OCI-LY7 (cell line): ENCODE measurements at regions not wholly inside any gene's neighbourhood (a gene's known extent, or its start where the extent isn't known, plus 50 kb on each side); places are given as distances from the start of the nearest gene placed in this dataset.

ENCODE experiments used
- CTCF ChIP-seq: fragments of 200-600 bp; sonication (generic); conservative IDR thresholded peaks from 2 replicates; pipeline ENCODE4 v1.5.1; 2014; ENCODE audit warnings: mild to moderate bottlenecking, antibody characterized with exemption, low read length, moderate library complexity, mixed read lengths
- EZH2phosphoT487 ChIP-seq: fragments of 200-600 bp; sonication (generic); IDR thresholded peaks from 2 replicates; pipeline ENCODE4 v1.6.1; 2018; ENCODE audit warnings: low read depth, borderline replicate concordance, mild to moderate bottlenecking, mixed run types, antibody characterized with exemption, low read length, moderate library complexity, mixed read lengths

- TF ChIP-seq CTCF (no peak), EZH2phosphoT487 (no peak)
Measured at GRCh38 chr7:120033114-120033513, 239.9 kb upstream of the KCND2 start.
